ENCODE measurements at regions not wholly inside any gene's neighbourhood (a gene's known extent, or its start where the extent isn't known, plus 50 kb on each side); places are given as distances from the start of the nearest gene placed in this dataset.

DNA sequence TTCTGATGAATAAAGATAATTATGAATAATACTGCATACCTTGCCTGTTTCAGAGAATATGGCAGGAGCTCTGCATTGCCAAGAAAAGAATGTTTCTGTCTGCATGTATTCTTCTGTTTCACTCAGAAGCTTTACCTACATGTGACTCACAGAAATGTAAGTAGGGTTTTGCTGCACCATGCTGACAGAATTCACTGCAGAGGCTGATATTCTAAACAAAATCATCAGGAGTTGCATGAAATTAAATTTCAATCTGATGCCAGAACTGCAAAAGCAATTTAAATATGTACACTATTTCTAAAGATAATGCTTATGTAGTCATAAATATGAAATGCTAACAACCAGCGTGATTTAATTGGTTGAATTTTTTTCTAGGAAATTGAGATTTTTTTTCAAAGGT lies 332.8 kb upstream of the FSHR start:
- TF ChIP-seq EZH2 (IDR thresholded peaks at IDR 0.05; ENCODE audit: borderline replicate concordance, low read length), result no peak
- TF ChIP-seq, protein P1, sequence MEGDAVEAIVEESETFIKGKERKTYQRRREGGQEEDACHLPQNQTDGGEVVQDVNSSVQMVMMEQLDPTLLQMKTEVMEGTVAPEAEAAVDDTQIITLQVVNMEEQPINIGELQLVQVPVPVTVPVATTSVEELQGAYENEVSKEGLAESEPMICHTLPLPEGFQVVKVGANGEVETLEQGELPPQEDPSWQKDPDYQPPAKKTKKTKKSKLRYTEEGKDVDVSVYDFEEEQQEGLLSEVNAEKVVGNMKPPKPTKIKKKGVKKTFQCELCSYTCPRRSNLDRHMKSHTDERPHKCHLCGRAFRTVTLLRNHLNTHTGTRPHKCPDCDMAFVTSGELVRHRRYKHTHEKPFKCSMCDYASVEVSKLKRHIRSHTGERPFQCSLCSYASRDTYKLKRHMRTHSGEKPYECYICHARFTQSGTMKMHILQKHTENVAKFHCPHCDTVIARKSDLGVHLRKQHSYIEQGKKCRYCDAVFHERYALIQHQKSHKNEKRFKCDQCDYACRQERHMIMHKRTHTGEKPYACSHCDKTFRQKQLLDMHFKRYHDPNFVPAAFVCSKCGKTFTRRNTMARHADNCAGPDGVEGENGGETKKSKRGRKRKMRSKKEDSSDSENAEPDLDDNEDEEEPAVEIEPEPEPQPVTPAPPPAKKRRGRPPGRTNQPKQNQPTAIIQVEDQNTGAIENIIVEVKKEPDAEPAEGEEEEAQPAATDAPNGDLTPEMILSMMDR (IDR thresholded peaks at IDR 0.05; ENCODE audit: low read length), result no peak
- H3K79me2 ChIP-seq (ENCODE audit: insufficient read depth, low read length), result no peaks in the 10 kb centered on the region

DNA sequence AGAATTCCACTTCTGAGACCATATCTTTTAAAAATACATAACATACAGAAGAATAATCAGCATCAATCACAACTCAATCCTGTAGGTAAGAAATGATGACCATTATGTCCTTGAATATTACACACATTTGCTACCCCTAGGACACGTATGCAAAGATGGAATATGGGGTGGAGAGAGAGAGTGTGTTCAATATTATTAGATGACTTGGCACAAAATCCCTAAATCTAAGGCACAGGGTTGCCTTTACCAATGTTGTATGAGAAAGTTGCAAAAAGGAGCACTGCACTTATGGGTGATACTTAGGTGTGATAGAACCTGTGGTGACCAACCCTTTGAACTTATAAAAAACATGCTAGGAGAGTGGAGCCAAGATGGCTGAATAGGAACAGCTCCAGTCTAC lies 326.2 kb upstream of the FSHR start:
- Histone ChIP-seq H3K36me3 (ENCODE audit: insufficient read depth, low read length) (no peaks in the 10 kb centered on the region), H2AFZ (ENCODE audit: low read length) (no peak overlapping the region), H3K9me2 (ENCODE audit: low read depth, low read length) (no peaks in the 10 kb centered on the region), H3K79me2 (ENCODE audit: insufficient read depth, low read length) (no peaks in the 10 kb centered on the region), H3K27me3 (ENCODE audit: insufficient read depth, low read length) (no peaks in the 10 kb centered on the region), H3F3A (ENCODE audit: insufficient read depth, low read length) (no peaks in the 10 kb centered on the region), H3K4me3 (ENCODE audit: low read depth, low read length, poor library complexity, severe bottlenecking) (no peak overlapping the region), H3K4me2 (ENCODE audit: low read length) (no peak overlapping the region), H3K4me1 (ENCODE audit: insufficient read depth, low read length, severe bottlenecking) (no peaks in the 10 kb centered on the region), H4K20me1 (ENCODE audit: insufficient read depth, low read length) (no peaks in the 10 kb centered on the region), H3K9me3 (ENCODE audit: low read length) (no peaks in the 10 kb centered on the region), H3K9ac (ENCODE audit: low read length) (no peak overlapping the region), H3K27ac (ENCODE audit: low read depth, low read length, poor library complexity, severe bottlenecking) (no peak overlapping the region)
- no peak for TF ChIP-seq EZH2 (IDR thresholded peaks at IDR 0.05; ENCODE audit: borderline replicate concordance, low read length)
- TF ChIP-seq, protein P1 (IDR thresholded peaks at IDR 0.05; ENCODE audit: low read length), result no peak

More for the DNA sequence above, 332.8 kb upstream of the FSHR start:
- Histone ChIP-seq H3K4me2 (ENCODE audit: low read length) (no peak overlapping the region), H4K20me1 (ENCODE audit: insufficient read depth, low read length) (no peaks in the 10 kb centered on the region), H3K27me3 (ENCODE audit: insufficient read depth, low read length) (no peaks in the 10 kb centered on the region), H3F3A (ENCODE audit: insufficient read depth, low read length) (no peaks in the 10 kb centered on the region), H3K9me2 (ENCODE audit: low read depth, low read length) (no peaks in the 10 kb centered on the region), H3K9me3 (ENCODE audit: low read length) (no peaks in the 10 kb centered on the region), H3K4me1 (ENCODE audit: insufficient read depth, low read length, severe bottlenecking) (no peaks in the 10 kb centered on the region), H3K4me3 (ENCODE audit: low read depth, low read length, poor library complexity, severe bottlenecking) (no peak overlapping the region), H2AFZ (ENCODE audit: low read length) (no peak overlapping the region), H3K27ac (ENCODE audit: low read depth, low read length, poor library complexity, severe bottlenecking) (no peak overlapping the region), H3K9ac (ENCODE audit: low read length) (no peak overlapping the region), H3K36me3 (ENCODE audit: insufficient read depth, low read length) (no peaks in the 10 kb centered on the region)

DNA sequence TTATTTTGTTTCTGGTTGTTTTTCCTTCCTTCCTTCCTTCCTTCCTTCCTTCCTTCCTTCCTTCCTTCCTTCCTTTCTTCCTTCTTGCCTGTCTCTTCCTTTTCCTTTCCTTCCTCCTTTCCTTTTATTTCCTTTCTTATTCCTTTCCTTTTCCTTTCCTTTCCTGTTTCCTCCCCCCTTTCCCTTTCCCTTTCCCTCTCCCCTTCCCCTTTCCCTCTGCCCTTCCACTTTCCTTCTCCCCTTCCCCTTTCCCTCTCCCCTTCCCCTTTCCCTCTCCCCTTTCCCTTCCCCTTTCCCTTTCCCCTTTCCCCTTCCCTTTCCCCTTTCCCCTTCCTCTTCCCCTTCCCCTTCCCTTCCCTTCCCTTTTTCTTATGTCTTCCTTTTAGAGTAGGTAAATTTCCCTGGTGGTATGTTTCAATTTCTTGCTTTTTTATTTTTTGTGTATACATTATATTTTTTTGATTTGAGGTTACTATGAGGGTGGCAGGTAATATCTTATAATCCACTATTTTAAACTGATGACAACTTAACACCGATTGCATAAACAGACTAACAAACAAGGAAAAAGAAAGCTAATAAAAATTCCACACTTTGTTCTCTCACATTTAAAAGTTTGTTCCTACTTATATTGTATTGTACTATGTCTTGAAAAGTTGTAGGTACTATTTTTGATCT lies 311.0 kb upstream of the FSHR start:
- H3K9me3 ChIP-seq (ENCODE audit: low read length), result no peaks in the 10 kb centered on the region
- H3K27me3 ChIP-seq (ENCODE audit: insufficient read depth, low read length), result no peaks in the 10 kb centered on the region
- no peak overlapping the region for H3K9ac ChIP-seq (ENCODE audit: low read length)
- no peaks in the 10 kb centered on the region for H3K9me2 ChIP-seq (ENCODE audit: low read depth, low read length)
- H3K79me2 ChIP-seq (ENCODE audit: insufficient read depth, low read length), result no peaks in the 10 kb centered on the region
- H3K36me3 ChIP-seq (ENCODE audit: insufficient read depth, low read length), result no peaks in the 10 kb centered on the region
- no peak overlapping the region for H3K4me2 ChIP-seq (ENCODE audit: low read length)
- no peaks in the 10 kb centered on the region for H3F3A ChIP-seq (ENCODE audit: insufficient read depth, low read length)
- no peak overlapping the region for H3K27ac ChIP-seq (ENCODE audit: low read depth, low read length, poor library complexity, severe bottlenecking)
- TF ChIP-seq, protein P1 (IDR thresholded peaks at IDR 0.05; ENCODE audit: low read length), result no peak
- TF ChIP-seq EZH2 (IDR thresholded peaks at IDR 0.05; ENCODE audit: borderline replicate concordance, low read length), result no peak
- H4K20me1 ChIP-seq (ENCODE audit: insufficient read depth, low read length), result no peaks in the 10 kb centered on the region
- no peaks in the 10 kb centered on the region for H3K4me1 ChIP-seq (ENCODE audit: insufficient read depth, low read length, severe bottlenecking)
- H3K4me3 ChIP-seq (ENCODE audit: low read depth, low read length, poor library complexity, severe bottlenecking), result no peak overlapping the region
- no peak overlapping the region for H2AFZ ChIP-seq (ENCODE audit: low read length)

All from OCI-LY1 (cell line).